ENCODE measurements at regions not wholly inside any gene's neighbourhood (a gene's known extent, or its start where the extent isn't known, plus 50 kb on each side); places are given as distances from the start of the nearest gene placed in this dataset.

- 54% methylated on average over 1 of the region's 1 CpG for WGBS
- no peak overlapping the region for H3K14ac ChIP-seq (ENCODE audit: low read length in 2 of 2)
- H3K18ac ChIP-seq (ENCODE audit: low read depth in 1 of 2, low read length in 2 of 2), result no peak overlapping the region
- H3K27me3 ChIP-seq (ENCODE audit: control insufficient read depth in 1 of 2, insufficient read depth in 1 of 2, low read length in 2 of 2), result peaks cover 0 to 7% of the 10 kb centered on the region in 2 experiments
- H3K4me2 ChIP-seq (ENCODE audit: low read length, poor library complexity, severe bottlenecking), result no peak overlapping the region
- H2BK15ac ChIP-seq (ENCODE audit: low read depth, poor library complexity, severe bottlenecking), result no peak overlapping the region
- H3K9ac ChIP-seq (ENCODE audit: low read length), result no peak overlapping the region
- H2AFZ ChIP-seq (ENCODE audit: low read depth, low read length), result no peak overlapping the region
- no peak overlapping the region for H3K4ac ChIP-seq (ENCODE audit: low read depth in 1 of 2, low read length in 2 of 2)
- H3K23ac ChIP-seq (ENCODE audit: low read length in 2 of 2), result no peak overlapping the region
- no peak overlapping the region for H3K27ac ChIP-seq (ENCODE audit: low read length, poor library complexity, severe bottlenecking)
- no peak for DNase-seq
- no peak overlapping the region for H2BK5ac ChIP-seq (ENCODE audit: low read depth, low read length, poor library complexity, severe bottlenecking)
- H2BK12ac ChIP-seq (ENCODE audit: low read length in 2 of 2), result no peak overlapping the region
- H4K8ac ChIP-seq (ENCODE audit: low read length), result no peak overlapping the region
- no peak overlapping the region for H4K91ac ChIP-seq (ENCODE audit: low read length)
- H3K9me3 ChIP-seq (ENCODE audit: control insufficient read depth, low read length), result no peaks in the 10 kb centered on the region
- H3K36me3 ChIP-seq (ENCODE audit: control insufficient read depth in 1 of 2, insufficient read depth in 2 of 2, low read depth in 1 of 2, low read length in 2 of 2), result no peaks in the 10 kb centered on the region
- no peak overlapping the region for H3K4me3 ChIP-seq (ENCODE audit: insufficient read depth in 1 of 2, low read depth in 1 of 2, low read length in 2 of 2)
- H3K79me1 ChIP-seq (replicated peaks; ENCODE audit: low read length, poor library complexity, severe bottlenecking), result no peaks in the 10 kb centered on the region
- no peak overlapping the region for H2AK5ac ChIP-seq (ENCODE audit: low read length, severe bottlenecking)
- H2BK120ac ChIP-seq (ENCODE audit: low read depth, low read length), result no peak overlapping the region
- H3K4me1 ChIP-seq (ENCODE audit: control insufficient read depth, insufficient read depth, low read depth, low read length), result no peaks in the 10 kb centered on the region
These were observed 75.9 kb upstream of the IRX6 start for GRCh38 chr16:55248058-55248457.

GRCh38 chr16:55248494-55248893 is 75.5 kb upstream of the IRX6 start:
- 74% methylated on average over 5 of the region's 8 CpGs for WGBS
- Histone ChIP-seq H3K79me1 (replicated peaks; ENCODE audit: low read length, poor library complexity, severe bottlenecking) (no peaks in the 10 kb centered on the region), H2BK5ac (ENCODE audit: low read depth, low read length, poor library complexity, severe bottlenecking) (no peak overlapping the region), H4K8ac (ENCODE audit: low read length) (no peak overlapping the region), H3K4me1 (ENCODE audit: control insufficient read depth, insufficient read depth, low read depth, low read length) (no peaks in the 10 kb centered on the region), H3K4me2 (ENCODE audit: low read length, poor library complexity, severe bottlenecking) (no peak overlapping the region), H3K27me3 (ENCODE audit: control insufficient read depth in 1 of 2, insufficient read depth in 1 of 2, low read length in 2 of 2) (peaks cover 0 to 2% of the 10 kb centered on the region in 2 experiments), H2BK12ac (ENCODE audit: low read length in 2 of 2) (no peak overlapping the region), H2BK120ac (ENCODE audit: low read depth, low read length) (no peak overlapping the region), H3K4me3 (ENCODE audit: insufficient read depth in 1 of 2, low read depth in 1 of 2, low read length in 2 of 2) (no peak overlapping the region), H3K14ac (ENCODE audit: low read length in 2 of 2) (no peak overlapping the region), H4K91ac (ENCODE audit: low read length) (no peak overlapping the region), H3K18ac (ENCODE audit: low read depth in 1 of 2, low read length in 2 of 2) (no peak overlapping the region), H3K9me3 (ENCODE audit: control insufficient read depth, low read length) (no peaks in the 10 kb centered on the region), H3K27ac (ENCODE audit: low read length, poor library complexity, severe bottlenecking) (no peak overlapping the region), H3K4ac (ENCODE audit: low read depth in 1 of 2, low read length in 2 of 2) (no peak overlapping the region), H2AK5ac (ENCODE audit: low read length, severe bottlenecking) (no peak overlapping the region), H2BK15ac (ENCODE audit: low read depth, poor library complexity, severe bottlenecking) (no peak overlapping the region), H2AFZ (ENCODE audit: low read depth, low read length) (no peak overlapping the region), H3K9ac (ENCODE audit: low read length) (no peak overlapping the region), H3K23ac (ENCODE audit: low read length in 2 of 2) (no peak overlapping the region), H3K36me3 (ENCODE audit: control insufficient read depth in 1 of 2, insufficient read depth in 2 of 2, low read depth in 1 of 2, low read length in 2 of 2) (no peaks in the 10 kb centered on the region)
- no peak for DNase-seq

GRCh38 chr16:55249361-55249760 is 74.6 kb upstream of the IRX6 start:
- WGBS, result 100% methylated on average over 1 of the region's 2 CpGs
- no peak overlapping the region for H3K27ac ChIP-seq (ENCODE audit: low read length, poor library complexity, severe bottlenecking)

GRCh38 chr16:55249936-55250335 is 74.1 kb upstream of the IRX6 start:
- H2BK5ac ChIP-seq (ENCODE audit: low read depth, low read length, poor library complexity, severe bottlenecking), result no peak overlapping the region
- no peak overlapping the region for H3K27ac ChIP-seq (ENCODE audit: low read length, poor library complexity, severe bottlenecking)
- peaks cover 0 to 3% of the 10 kb centered on the region in 2 experiments for H3K27me3 ChIP-seq (ENCODE audit: control insufficient read depth in 1 of 2, insufficient read depth in 1 of 2, low read length in 2 of 2)
- no peak overlapping the region for H4K91ac ChIP-seq (ENCODE audit: low read length)
- H2BK12ac ChIP-seq (ENCODE audit: low read length in 2 of 2), result no peak overlapping the region
- H3K9me3 ChIP-seq (ENCODE audit: control insufficient read depth, low read length), result no peaks in the 10 kb centered on the region
- H3K4me1 ChIP-seq (ENCODE audit: control insufficient read depth, insufficient read depth, low read depth, low read length), result no peaks in the 10 kb centered on the region
- H3K23ac ChIP-seq (ENCODE audit: low read length in 2 of 2), result no peak overlapping the region
- no peak overlapping the region for H3K14ac ChIP-seq (ENCODE audit: low read length in 2 of 2)
- H3K9ac ChIP-seq (ENCODE audit: low read length), result no peak overlapping the region
- H3K4ac ChIP-seq (ENCODE audit: low read depth in 1 of 2, low read length in 2 of 2), result no peak overlapping the region
- no peak overlapping the region for H3K4me2 ChIP-seq (ENCODE audit: low read length, poor library complexity, severe bottlenecking)
- H3K79me1 ChIP-seq (replicated peaks; ENCODE audit: low read length, poor library complexity, severe bottlenecking), result no peaks in the 10 kb centered on the region
- H3K4me3 ChIP-seq (ENCODE audit: insufficient read depth in 1 of 2, low read depth in 1 of 2, low read length in 2 of 2), result no peak overlapping the region
- H2AK5ac ChIP-seq (ENCODE audit: low read length, severe bottlenecking), result no peak overlapping the region
- DNase-seq, result no peak
- no peak overlapping the region for H2AFZ ChIP-seq (ENCODE audit: low read depth, low read length)
- WGBS, result 71% methylated on average over 1 of the region's 1 CpG
- no peak overlapping the region for H3K18ac ChIP-seq (ENCODE audit: low read depth in 1 of 2, low read length in 2 of 2)
- H2BK120ac ChIP-seq (ENCODE audit: low read depth, low read length), result no peak overlapping the region
- no peak overlapping the region for H2BK15ac ChIP-seq (ENCODE audit: low read depth, poor library complexity, severe bottlenecking)
- H3K36me3 ChIP-seq (ENCODE audit: control insufficient read depth in 1 of 2, insufficient read depth in 2 of 2, low read depth in 1 of 2, low read length in 2 of 2), result no peaks in the 10 kb centered on the region
- H4K8ac ChIP-seq (ENCODE audit: low read length), result no peak overlapping the region

More at GRCh38 chr16:55249361-55249760, 74.6 kb upstream of the IRX6 start:
- Histone ChIP-seq H3K18ac (ENCODE audit: low read depth in 1 of 2, low read length in 2 of 2) (no peak overlapping the region), H3K4me1 (ENCODE audit: control insufficient read depth, insufficient read depth, low read depth, low read length) (no peaks in the 10 kb centered on the region), H2AK5ac (ENCODE audit: low read length, severe bottlenecking) (no peak overlapping the region), H3K4me2 (ENCODE audit: low read length, poor library complexity, severe bottlenecking) (no peak overlapping the region), H3K79me1 (replicated peaks; ENCODE audit: low read length, poor library complexity, severe bottlenecking) (no peaks in the 10 kb centered on the region), H3K36me3 (ENCODE audit: control insufficient read depth in 1 of 2, insufficient read depth in 2 of 2, low read depth in 1 of 2, low read length in 2 of 2) (no peaks in the 10 kb centered on the region), H2BK5ac (ENCODE audit: low read depth, low read length, poor library complexity, severe bottlenecking) (no peak overlapping the region), H3K9ac (ENCODE audit: low read length) (no peak overlapping the region), H2BK12ac (ENCODE audit: low read length in 2 of 2) (no peak overlapping the region), H3K23ac (ENCODE audit: low read length in 2 of 2) (no peak overlapping the region), H3K4ac (ENCODE audit: low read depth in 1 of 2, low read length in 2 of 2) (no peak overlapping the region), H3K27me3 (ENCODE audit: control insufficient read depth in 1 of 2, insufficient read depth in 1 of 2, low read length in 2 of 2) (no peaks in the 10 kb centered on the region), H3K4me3 (ENCODE audit: insufficient read depth in 1 of 2, low read depth in 1 of 2, low read length in 2 of 2) (no peak overlapping the region), H2BK15ac (ENCODE audit: low read depth, poor library complexity, severe bottlenecking) (no peak overlapping the region), H4K91ac (ENCODE audit: low read length) (no peak overlapping the region), H4K8ac (ENCODE audit: low read length) (no peak overlapping the region), H2AFZ (ENCODE audit: low read depth, low read length) (no peak overlapping the region), H2BK120ac (ENCODE audit: low read depth, low read length) (no peak overlapping the region), H3K9me3 (ENCODE audit: control insufficient read depth, low read length) (no peaks in the 10 kb centered on the region), H3K14ac (ENCODE audit: low read length in 2 of 2) (no peak overlapping the region)
- no peak for DNase-seq
